HG03064 (cell line): ENCODE measurements at regions not wholly inside any gene's neighbourhood (a gene's known extent, or its start where the extent isn't known, plus 50 kb on each side); places are given as distances from the start of the nearest gene placed in this dataset.
"Not testable (repeated sequence)": the region's sequence is repeated elsewhere in the genome, so short reads cannot be mapped to it uniquely, and the experiment has no call there.

Experiments
- ATAC-seq: cut with Tn5 transposase; IDR thresholded peaks from one replicate; pipeline ENCODE4 v1.9.1; 2021; ENCODE audit warnings: low read depth; ENCODE audit not compliant: unreplicated experiment

GRCh38 chr1:37362594-37363385 lies 111.6 kb upstream of the ZC3H12A start:
- no peak for ATAC-seq

GRCh38 chr1:37363535-37363934 lies 110.8 kb upstream of the ZC3H12A start:
- no peak for ATAC-seq

GRCh38 chr1:37368665-37369315 lies 105.6 kb upstream of the ZC3H12A start:
- not testable (repeated sequence) for ATAC-seq

GRCh38 chr1:37372302-37372701 lies 102.1 kb upstream of the ZC3H12A start:
- ATAC-seq: no peak

DNA sequence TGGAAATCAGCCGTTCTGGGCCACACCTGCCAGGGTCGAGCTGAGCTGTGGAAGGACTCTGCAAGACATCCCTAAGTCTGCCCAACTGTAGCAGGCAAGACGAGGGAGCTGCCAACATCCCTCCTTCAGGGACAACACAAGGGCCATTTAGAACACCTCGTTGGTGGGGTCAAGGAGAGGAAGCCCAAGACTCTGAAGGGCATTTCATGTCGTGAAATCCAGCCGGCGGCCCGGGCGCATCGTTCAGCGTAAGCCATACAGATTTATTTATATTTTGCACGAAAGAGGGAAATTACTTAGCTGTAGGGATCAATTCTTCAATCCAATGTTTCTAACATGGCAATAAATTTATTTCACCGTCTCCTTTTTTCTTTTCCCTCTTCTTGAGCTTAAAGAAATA lies 101.7 kb upstream of the ZC3H12A start:
- ATAC-seq: no peak

DNA sequence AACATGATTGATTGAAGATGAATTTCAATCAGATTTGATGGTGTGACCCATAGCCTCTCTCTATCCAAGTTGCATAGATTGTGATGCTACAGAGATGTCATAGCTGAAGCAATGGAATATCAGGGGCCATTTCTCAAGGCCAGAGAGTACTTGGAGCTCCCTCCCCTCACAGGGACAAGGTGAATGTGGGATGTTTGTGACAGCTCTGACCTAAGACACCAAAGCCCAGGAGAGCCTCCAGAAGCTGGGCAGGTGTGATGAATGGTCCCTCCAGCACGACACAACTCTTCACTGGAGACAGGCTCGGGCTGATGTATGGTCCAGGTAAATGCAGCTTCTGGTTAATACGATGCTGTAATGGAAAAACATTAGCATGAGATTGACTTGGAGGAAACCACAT lies 101.0 kb upstream of the ZC3H12A start:
- no peak for ATAC-seq

GRCh38 chr1:37380546-37380945 lies 93.8 kb upstream of the ZC3H12A start:
- not testable (repeated sequence) for ATAC-seq

- ATAC-seq: no peak
Measured at GRCh38 chr1:37387854-37388253, 86.5 kb upstream of the ZC3H12A start.

- ATAC-seq: no peak
Measured at GRCh38 chr1:37389327-37389726, 85.1 kb upstream of the ZC3H12A start.

GRCh38 chr1:37391211-37392011 lies 83.0 kb upstream of the ZC3H12A start:
- ATAC-seq: no peak

GRCh38 chr1:37392051-37392450 lies 82.3 kb upstream of the ZC3H12A start:
- no peak for ATAC-seq

DNA sequence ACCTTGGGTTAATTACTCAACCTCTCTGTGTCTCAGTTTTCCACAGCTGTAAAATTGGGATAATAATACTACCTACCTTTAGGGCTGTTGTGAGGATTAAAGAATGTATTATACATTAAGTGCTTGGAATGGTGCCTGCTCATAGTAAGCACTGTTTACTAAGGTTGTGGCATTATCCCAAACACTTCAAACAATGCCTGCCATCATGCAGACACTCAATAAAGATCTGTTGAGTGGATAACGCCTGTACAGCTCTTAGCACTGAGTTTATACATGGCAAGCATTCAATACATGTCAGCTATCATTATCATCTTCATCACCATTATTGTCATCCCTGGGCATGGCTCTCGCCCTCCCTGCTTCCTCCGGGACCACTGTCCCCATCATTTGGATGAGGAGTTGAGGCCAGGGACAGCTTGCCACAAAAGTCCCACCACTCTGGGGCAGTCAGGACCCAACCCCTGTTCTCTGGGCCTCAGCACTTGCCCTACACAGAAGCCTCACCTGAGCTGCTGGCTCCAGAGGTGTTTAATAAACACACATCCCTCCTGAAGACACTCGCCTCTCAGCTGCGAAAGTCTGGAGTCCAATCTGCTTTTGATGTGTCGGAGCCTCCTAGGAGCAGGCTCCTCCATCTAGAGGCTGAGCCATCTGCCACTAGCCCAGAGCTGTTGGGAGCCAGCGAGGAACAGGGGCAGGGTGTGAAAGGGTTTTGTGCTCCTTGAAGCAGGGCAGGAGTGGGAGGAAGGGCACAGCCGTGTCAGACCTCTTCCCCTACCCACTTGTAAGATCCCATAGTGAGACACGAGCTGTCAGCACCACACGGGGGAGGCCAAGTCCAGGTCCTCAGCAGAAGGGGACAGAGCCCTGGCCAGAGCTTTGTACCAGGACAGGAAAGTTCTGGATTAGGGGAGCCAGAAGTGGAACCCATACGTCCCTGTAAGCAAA lies 80.9 kb upstream of the ZC3H12A start:
- no peak for ATAC-seq

DNA sequence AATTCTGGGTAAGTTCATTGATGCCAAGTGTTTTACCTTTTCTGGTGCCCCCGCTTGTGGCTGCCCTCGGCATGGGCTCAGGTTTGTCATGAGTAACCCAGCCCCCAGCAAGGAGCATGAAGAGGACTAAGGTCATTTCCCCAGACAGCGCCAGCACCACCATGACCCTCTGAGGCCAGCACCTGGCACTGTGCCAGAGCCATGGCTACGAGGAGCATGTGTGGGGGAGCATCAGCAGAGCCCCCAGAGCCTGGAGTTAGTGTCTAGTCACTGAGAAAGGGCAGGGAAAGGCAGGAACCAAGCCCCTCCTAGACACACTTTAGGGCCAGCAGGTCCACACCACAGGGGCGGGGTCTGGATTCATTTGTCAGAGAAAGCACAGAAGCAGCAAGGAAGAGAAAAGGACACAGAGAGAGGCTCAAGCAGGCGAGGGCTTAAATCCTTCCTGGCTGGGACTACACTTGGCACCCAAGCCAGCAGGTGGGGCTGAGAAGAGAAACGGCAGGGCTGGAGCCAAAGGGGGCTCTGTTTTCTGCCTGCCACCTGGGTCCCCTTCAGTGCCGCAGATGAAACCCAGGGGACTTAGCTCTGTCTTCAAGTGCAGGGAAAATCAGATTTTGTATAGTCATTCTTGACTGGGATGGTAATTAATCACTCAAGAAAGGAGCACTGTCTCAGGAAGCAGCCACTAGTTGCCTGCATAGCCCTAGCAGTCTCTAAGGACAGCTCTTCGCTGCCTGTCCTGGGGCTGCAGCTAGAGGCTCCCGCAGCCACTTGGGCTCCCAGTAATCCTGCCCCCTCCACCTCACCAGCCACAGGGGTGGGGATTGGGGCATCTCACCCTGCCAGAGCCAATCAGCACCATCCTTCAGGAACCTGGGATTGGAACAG lies 79.6 kb upstream of the ZC3H12A start:
- ATAC-seq: no peak

DNA sequence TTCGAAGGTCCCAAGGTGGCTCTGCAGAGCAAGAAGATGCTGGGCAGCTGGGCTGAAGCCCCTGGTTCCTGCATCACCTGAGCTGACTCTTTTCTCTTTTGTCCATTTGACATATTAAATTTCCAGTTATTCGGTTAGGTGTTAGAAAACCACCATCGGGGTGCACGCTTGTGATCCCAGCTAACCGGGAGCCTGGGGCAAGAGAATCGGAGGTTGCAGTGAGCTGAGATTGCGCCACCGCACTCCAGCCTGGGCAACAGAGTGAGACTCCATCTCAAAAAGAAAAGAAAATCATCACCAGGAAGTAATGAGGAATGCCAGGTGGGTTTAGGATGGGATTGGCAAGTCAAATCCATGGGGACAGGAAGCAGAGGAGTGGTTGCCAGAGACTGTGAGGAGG lies 76.3 kb upstream of the ZC3H12A start:
- ATAC-seq: no peak

- no peak for ATAC-seq
Measured at GRCh38 chr1:37399205-37399604, 75.2 kb upstream of the ZC3H12A start.

- no peak for ATAC-seq
Measured at GRCh38 chr1:37399830-37400464, 74.4 kb upstream of the ZC3H12A start.

DNA sequence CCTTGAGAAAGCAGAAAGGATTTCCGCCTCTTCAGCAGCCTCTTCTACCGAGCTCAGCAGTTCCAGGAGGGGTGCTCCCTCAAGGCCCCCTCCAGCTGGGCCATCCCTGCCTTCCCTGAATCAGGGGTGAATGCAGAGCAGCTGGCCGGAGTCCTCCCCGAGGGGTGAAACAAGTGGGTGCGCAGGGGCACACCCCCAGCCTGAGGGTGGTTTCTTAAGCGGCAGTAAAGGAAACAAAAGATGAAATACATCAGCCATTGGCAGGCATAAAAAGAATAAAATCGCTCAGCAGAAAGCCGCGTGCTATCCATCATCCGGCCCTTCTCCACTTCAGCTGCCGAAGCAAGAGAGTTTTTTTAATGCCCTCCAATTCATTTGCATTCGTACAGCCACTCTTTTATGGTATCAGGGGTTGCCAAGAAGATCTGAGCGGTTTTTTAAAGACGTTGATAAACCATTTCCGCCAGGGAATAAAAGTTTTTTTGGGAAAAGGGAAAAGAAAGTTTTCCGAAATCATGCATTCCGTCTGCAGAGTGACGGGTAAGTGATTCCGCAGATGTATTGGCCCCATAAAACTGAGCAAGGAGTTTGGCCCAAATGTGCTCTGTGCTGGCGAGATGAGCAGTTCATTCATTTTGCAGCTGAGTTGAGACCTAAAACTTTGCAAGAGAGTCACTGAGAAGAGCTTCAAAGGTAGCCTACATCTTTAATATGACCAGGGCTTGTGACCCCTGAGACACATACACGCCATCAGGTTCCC lies 73.7 kb upstream of the ZC3H12A start:
- no peak for ATAC-seq

DNA sequence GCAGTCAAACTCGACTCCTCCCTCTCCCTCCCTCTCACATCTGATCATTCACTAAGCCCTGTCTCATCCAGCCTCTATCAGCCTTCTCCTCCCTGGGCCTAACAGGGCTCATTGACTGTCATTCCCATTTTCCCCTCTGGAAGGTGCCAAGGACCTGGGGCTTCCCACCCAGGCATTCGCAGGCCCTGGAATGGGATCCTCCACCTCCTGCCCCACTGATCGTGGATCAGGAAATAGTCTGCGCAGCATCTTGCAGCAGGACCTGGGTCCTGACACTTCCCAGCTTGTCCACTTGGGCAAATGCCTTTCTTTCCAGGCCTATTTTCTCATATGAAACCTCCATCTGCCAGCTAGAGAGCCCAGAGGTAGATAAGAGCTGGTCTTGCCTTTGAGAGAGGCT lies 71.2 kb upstream of the ZC3H12A start:
- ATAC-seq: no peak
